ENCODE measurements at regions not wholly inside any gene's neighbourhood (a gene's known extent, or its start where the extent isn't known, plus 50 kb on each side); places are given as distances from the start of the nearest gene placed in this dataset.

DNA sequence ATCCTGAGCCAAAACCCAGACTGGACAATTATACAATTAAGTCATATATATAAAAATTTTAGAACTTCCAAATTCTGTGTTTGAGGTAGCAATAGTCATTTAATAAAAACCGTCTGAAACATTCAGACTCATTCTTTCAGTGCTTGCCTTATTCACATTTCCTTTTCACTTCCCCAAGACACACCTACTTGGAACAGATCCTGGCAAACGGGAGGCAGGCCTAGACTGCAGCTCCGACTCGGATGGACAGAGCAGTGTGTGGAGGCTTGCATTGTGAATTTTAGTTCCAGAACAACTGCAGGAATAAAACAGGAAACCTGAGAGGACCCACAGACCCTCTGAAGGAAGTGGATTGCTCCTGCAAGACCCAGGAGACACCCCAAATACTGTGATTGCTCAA lies 341.4 kb downstream of the CNTN3 start:
- TF ChIP-seq, protein P1, sequence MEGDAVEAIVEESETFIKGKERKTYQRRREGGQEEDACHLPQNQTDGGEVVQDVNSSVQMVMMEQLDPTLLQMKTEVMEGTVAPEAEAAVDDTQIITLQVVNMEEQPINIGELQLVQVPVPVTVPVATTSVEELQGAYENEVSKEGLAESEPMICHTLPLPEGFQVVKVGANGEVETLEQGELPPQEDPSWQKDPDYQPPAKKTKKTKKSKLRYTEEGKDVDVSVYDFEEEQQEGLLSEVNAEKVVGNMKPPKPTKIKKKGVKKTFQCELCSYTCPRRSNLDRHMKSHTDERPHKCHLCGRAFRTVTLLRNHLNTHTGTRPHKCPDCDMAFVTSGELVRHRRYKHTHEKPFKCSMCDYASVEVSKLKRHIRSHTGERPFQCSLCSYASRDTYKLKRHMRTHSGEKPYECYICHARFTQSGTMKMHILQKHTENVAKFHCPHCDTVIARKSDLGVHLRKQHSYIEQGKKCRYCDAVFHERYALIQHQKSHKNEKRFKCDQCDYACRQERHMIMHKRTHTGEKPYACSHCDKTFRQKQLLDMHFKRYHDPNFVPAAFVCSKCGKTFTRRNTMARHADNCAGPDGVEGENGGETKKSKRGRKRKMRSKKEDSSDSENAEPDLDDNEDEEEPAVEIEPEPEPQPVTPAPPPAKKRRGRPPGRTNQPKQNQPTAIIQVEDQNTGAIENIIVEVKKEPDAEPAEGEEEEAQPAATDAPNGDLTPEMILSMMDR (IDR thresholded peaks at IDR 0.05) = no peak
- no peak for TF ChIP-seq POLR2AphosphoS5 (IDR thresholded peaks at IDR 0.05)

Data from stomach (tissue), 4 donors.